ENCODE measurements at regions not wholly inside any gene's neighbourhood (a gene's known extent, or its start where the extent isn't known, plus 50 kb on each side); places are given as distances from the start of the nearest gene placed in this dataset.
A peak's percentile ranks its signal among the peaks of the same experiment; 100 is the strongest.

DNA sequence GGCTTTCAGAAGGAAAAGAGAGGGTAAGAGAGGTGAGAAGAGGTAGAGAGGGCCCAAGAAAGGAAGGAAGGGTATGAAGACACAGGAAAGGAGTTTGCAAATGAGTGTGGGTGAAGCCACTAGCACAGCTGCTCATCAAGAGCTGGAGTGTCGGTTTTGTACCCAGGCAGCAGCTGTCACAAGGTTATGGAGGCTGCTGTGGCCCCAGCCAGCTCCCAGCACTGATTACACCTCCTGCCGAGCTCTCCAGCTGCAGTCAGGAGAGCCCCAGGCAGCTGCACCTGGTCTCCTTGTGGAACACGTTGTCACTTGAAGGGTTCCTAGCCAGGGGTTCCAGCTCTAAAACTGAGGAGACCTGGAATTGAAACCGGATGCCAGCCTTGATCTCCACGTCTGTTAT is 60.4 kb upstream of the CHD2 start:
- Histone ChIP-seq H2AK5ac (ENCODE audit: low read length) (peak overlapping the region; percentile 3), H4K12ac (ENCODE audit: low read depth, low read length) (peak overlapping the region; percentile 40), H4K8ac (ENCODE audit: low read depth, low read length) (peak overlapping the region; percentile 76), H2AFZ (ENCODE audit: insufficient read depth, low read length, poor library complexity) (peak overlapping the region; percentile 37), H3K18ac (ENCODE audit: low read length) (peak overlapping the region; percentile 54), H4K91ac (ENCODE audit: low read depth, low read length) (peak overlapping the region; percentile 75), H3K36me3 (ENCODE audit: control insufficient read depth in 1 of 2, insufficient read depth in 2 of 2, low read length in 2 of 2) (no peaks in the 10 kb centered on the region), H3K4me3 (ENCODE audit: low read depth, low read length) (no peak overlapping the region), H3K14ac (ENCODE audit: low read length) (peak overlapping the region; percentile 32), H3K4me1 (ENCODE audit: control insufficient read depth in 1 of 2, insufficient read depth in 2 of 2, low read length in 2 of 2) (peaks cover 10% of the 10 kb centered on the region in 2 experiments), H3K4me2 (ENCODE audit: low read length) (no peak overlapping the region), H2BK5ac (ENCODE audit: low read depth, low read length, poor library complexity) (peak overlapping the region; percentile 56), H3K79me1 (ENCODE audit: low read length) (peaks cover 8% of the 10 kb centered on the region), H3K4ac (ENCODE audit: low read depth, low read length) (no peak overlapping the region), H3K27ac (ENCODE audit: low read depth, low read length) (peak overlapping the region; percentile 68), H2BK120ac (ENCODE audit: insufficient read depth, low read length, poor library complexity) (peak overlapping the region; percentile 76), H3K79me2 (ENCODE audit: control insufficient read depth, insufficient read depth, low read length, poor library complexity) (no peaks in the 10 kb centered on the region), H3K9ac (ENCODE audit: low read length) (no peak overlapping the region), H2BK12ac (ENCODE audit: low read length) (peak overlapping the region; percentile 79), H3K27me3 (ENCODE audit: insufficient read depth, low read length) (no peaks in the 10 kb centered on the region), H3K9me3 (ENCODE audit: insufficient read depth, low read depth, low read length) (no peaks in the 10 kb centered on the region), H3K23ac (ENCODE audit: low read length) (no peak overlapping the region)
- DNase-seq, result peak; percentile 79
- no CpG with 5 or more reads among the region's 5 CpGs for WGBS (ENCODE audit: extremely low coverage, insufficient coverage, insufficient read length)

DNA sequence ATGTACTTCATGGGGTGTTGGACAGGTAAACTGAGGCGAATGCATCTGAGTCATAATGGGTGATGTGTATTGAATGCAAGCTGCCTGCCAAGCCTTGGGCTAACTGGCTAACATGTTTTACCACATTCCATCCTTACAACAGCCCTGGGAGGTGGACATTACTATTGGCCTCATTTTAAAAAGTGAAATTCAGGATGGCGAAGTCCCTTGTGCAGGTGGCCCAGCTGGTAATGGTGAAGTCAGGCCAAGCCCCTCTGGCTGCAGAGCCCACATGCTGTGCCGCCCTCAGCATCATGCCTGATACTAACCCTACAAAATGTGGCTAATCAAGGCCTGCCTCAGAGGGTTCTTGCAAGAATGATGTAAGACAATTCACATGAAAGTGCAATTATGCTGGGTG is 60.0 kb upstream of the CHD2 start:
- no CpG with 5 or more reads among the region's 3 CpGs for WGBS (ENCODE audit: extremely low coverage, insufficient coverage, insufficient read length)
- Histone ChIP-seq H3K4me3 (ENCODE audit: low read depth, low read length) (no peak overlapping the region), H3K27me3 (ENCODE audit: insufficient read depth, low read length) (no peaks in the 10 kb centered on the region), H4K8ac (ENCODE audit: low read depth, low read length) (no peak overlapping the region), H2BK12ac (ENCODE audit: low read length) (peak overlapping the region; percentile 32), H3K79me1 (ENCODE audit: low read length) (peaks cover 8% of the 10 kb centered on the region), H3K23ac (ENCODE audit: low read length) (no peak overlapping the region), H3K4me2 (ENCODE audit: low read length) (no peak overlapping the region), H2AFZ (ENCODE audit: insufficient read depth, low read length, poor library complexity) (no peak overlapping the region), H2BK120ac (ENCODE audit: insufficient read depth, low read length, poor library complexity) (no peak overlapping the region), H3K27ac (ENCODE audit: low read depth, low read length) (peak overlapping the region; percentile 68), H4K91ac (ENCODE audit: low read depth, low read length) (no peak overlapping the region), H3K79me2 (ENCODE audit: control insufficient read depth, insufficient read depth, low read length, poor library complexity) (no peaks in the 10 kb centered on the region), H4K12ac (ENCODE audit: low read depth, low read length) (no peak overlapping the region), H3K4me1 (ENCODE audit: control insufficient read depth in 1 of 2, insufficient read depth in 2 of 2, low read length in 2 of 2) (peaks cover 10% of the 10 kb centered on the region in 2 experiments), H3K14ac (ENCODE audit: low read length) (no peak overlapping the region), H2BK5ac (ENCODE audit: low read depth, low read length, poor library complexity) (no peak overlapping the region), H3K9me3 (ENCODE audit: insufficient read depth, low read depth, low read length) (no peaks in the 10 kb centered on the region), H3K36me3 (ENCODE audit: control insufficient read depth in 1 of 2, insufficient read depth in 2 of 2, low read length in 2 of 2) (no peaks in the 10 kb centered on the region), H2AK5ac (ENCODE audit: low read length) (no peak overlapping the region), H3K4ac (ENCODE audit: low read depth, low read length) (no peak overlapping the region), H3K18ac (ENCODE audit: low read length) (no peak overlapping the region), H3K9ac (ENCODE audit: low read length) (no peak overlapping the region)
- peak; percentile 93 to 95 for DNase-seq

DNA sequence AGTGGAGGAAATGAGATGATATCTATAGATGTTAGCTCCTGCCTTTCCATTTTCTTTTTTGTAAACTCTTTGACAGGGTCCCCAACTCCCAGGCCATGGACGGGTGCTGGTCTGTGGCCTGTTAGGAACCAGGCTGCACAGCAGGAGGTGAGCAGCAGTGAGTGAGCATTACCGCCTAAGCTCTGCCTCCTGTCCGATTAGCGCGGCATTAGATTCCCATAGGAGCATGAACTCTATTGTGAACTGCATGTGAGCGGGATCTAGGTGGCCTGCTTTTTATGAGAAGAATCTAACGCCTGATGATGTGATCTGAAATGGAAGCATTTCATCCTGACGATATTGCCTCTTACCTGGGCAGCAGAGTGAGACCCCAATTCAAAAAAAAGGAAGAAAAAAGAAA is 56.8 kb upstream of the CHD2 start:
- Histone ChIP-seq H4K12ac (ENCODE audit: low read depth, low read length) (no peak overlapping the region), H2BK12ac (ENCODE audit: low read length) (no peak overlapping the region), H3K9me3 (ENCODE audit: insufficient read depth, low read depth, low read length) (no peaks in the 10 kb centered on the region), H3K23ac (ENCODE audit: low read length) (no peak overlapping the region), H3K79me2 (ENCODE audit: control insufficient read depth, insufficient read depth, low read length, poor library complexity) (no peaks in the 10 kb centered on the region), H3K36me3 (ENCODE audit: control insufficient read depth in 1 of 2, insufficient read depth in 2 of 2, low read length in 2 of 2) (no peaks in the 10 kb centered on the region), H4K91ac (ENCODE audit: low read depth, low read length) (no peak overlapping the region), H3K27ac (ENCODE audit: low read depth, low read length) (no peak overlapping the region), H3K27me3 (ENCODE audit: insufficient read depth, low read length) (no peaks in the 10 kb centered on the region), H3K4me3 (ENCODE audit: low read depth, low read length) (peak overlapping the region; percentile 57), H3K4me1 (ENCODE audit: control insufficient read depth in 1 of 2, insufficient read depth in 2 of 2, low read length in 2 of 2) (peaks cover 10% of the 10 kb centered on the region in 2 experiments), H3K9ac (ENCODE audit: low read length) (no peak overlapping the region), H2BK5ac (ENCODE audit: low read depth, low read length, poor library complexity) (no peak overlapping the region), H2BK120ac (ENCODE audit: insufficient read depth, low read length, poor library complexity) (no peak overlapping the region), H2AFZ (ENCODE audit: insufficient read depth, low read length, poor library complexity) (no peak overlapping the region), H3K4ac (ENCODE audit: low read depth, low read length) (no peak overlapping the region), H4K8ac (ENCODE audit: low read depth, low read length) (no peak overlapping the region), H3K14ac (ENCODE audit: low read length) (no peak overlapping the region), H3K18ac (ENCODE audit: low read length) (no peak overlapping the region), H3K79me1 (ENCODE audit: low read length) (peaks cover 8% of the 10 kb centered on the region), H2AK5ac (ENCODE audit: low read length) (no peak overlapping the region), H3K4me2 (ENCODE audit: low read length) (no peak overlapping the region)
- WGBS (ENCODE audit: extremely low coverage, insufficient coverage, insufficient read length), result no CpG with 5 or more reads among the region's 8 CpGs
- DNase-seq, result no peak

DNA sequence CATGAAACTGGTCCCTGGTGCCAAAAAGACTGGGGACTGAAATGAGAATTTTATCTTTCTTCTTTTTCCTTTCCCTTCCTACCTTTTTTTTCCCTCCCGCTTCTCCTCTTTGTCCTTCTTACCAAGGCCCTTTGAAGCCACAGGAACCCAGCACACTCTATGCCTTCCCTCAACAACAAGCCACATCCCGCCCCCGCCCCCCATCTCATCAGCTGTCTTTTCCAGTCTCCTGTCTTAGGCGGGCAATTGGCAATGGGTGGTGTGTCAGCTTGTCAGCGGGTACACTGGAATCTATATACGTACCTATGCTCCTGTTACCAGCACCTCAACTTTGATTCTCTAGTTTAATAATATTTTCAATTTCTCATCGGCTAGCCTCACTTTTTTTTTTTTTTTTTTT is 56.3 kb upstream of the CHD2 start:
- no peak overlapping the region for H3K9ac ChIP-seq (ENCODE audit: low read length)
- H3K36me3 ChIP-seq (ENCODE audit: control insufficient read depth in 1 of 2, insufficient read depth in 2 of 2, low read length in 2 of 2), result no peaks in the 10 kb centered on the region
- WGBS (ENCODE audit: extremely low coverage, insufficient coverage, insufficient read length), result no CpG with 5 or more reads among the region's 7 CpGs

More for the DNA sequence above, 56.3 kb upstream of the CHD2 start:
- H3K4ac ChIP-seq (ENCODE audit: low read depth, low read length), result no peak overlapping the region
- no peaks in the 10 kb centered on the region for H3K9me3 ChIP-seq (ENCODE audit: insufficient read depth, low read depth, low read length)
- no peak overlapping the region for H2AFZ ChIP-seq (ENCODE audit: insufficient read depth, low read length, poor library complexity)
- H4K12ac ChIP-seq (ENCODE audit: low read depth, low read length), result no peak overlapping the region
- no peak overlapping the region for H4K91ac ChIP-seq (ENCODE audit: low read depth, low read length)
- H3K27ac ChIP-seq (ENCODE audit: low read depth, low read length), result no peak overlapping the region
- H3K4me1 ChIP-seq (ENCODE audit: control insufficient read depth in 1 of 2, insufficient read depth in 2 of 2, low read length in 2 of 2), result peaks cover 10% of the 10 kb centered on the region in 2 experiments
- no peak overlapping the region for H3K14ac ChIP-seq (ENCODE audit: low read length)
- no peak overlapping the region for H2BK12ac ChIP-seq (ENCODE audit: low read length)
- no peaks in the 10 kb centered on the region for H3K27me3 ChIP-seq (ENCODE audit: insufficient read depth, low read length)
- no peaks in the 10 kb centered on the region for H3K79me2 ChIP-seq (ENCODE audit: control insufficient read depth, insufficient read depth, low read length, poor library complexity)
- H3K23ac ChIP-seq (ENCODE audit: low read length), result no peak overlapping the region
- H2BK120ac ChIP-seq (ENCODE audit: insufficient read depth, low read length, poor library complexity), result no peak overlapping the region
- no peak overlapping the region for H4K8ac ChIP-seq (ENCODE audit: low read depth, low read length)
- no peak overlapping the region for H3K18ac ChIP-seq (ENCODE audit: low read length)
- H2BK5ac ChIP-seq (ENCODE audit: low read depth, low read length, poor library complexity), result no peak overlapping the region
- H2AK5ac ChIP-seq (ENCODE audit: low read length), result no peak overlapping the region
- H3K79me1 ChIP-seq (ENCODE audit: low read length), result peaks cover 8% of the 10 kb centered on the region
- DNase-seq, result no peak
- no peak overlapping the region for H3K4me3 ChIP-seq (ENCODE audit: low read depth, low read length)
- H3K4me2 ChIP-seq (ENCODE audit: low read length), result no peak overlapping the region
